Astrocyte (in vitro differentiated cells and primary cell): ENCODE measurements at regions not wholly inside any gene's neighbourhood (a gene's known extent, or its start where the extent isn't known, plus 50 kb on each side); places are given as distances from the start of the nearest gene placed in this dataset.
"Not testable (repeated sequence)": the region's sequence is repeated elsewhere in the genome, so short reads cannot be mapped to it uniquely, and the experiment has no call there.

Experiments
- CTCF ChIP-seq: IDR thresholded peaks from 2 replicates; pipeline ENCODE4 v1.5.1; 2011; ENCODE audit warnings: low read depth, mild to moderate bottlenecking, inconsistent platforms, low read length, moderate library complexity; ENCODE audit not compliant: insufficient read depth
- EZH2 ChIP-seq: IDR thresholded peaks from 2 replicates; pipeline ENCODE4 v1.6.1; 2012; ENCODE audit warnings: mild to moderate bottlenecking, low read length, inconsistent platforms; ENCODE audit not compliant: insufficient read depth

- not testable (repeated sequence) for TF ChIP-seq CTCF, EZH2
Measured at GRCh38 chr2:87631402-87631801, 116.5 kb upstream of the PLGLB2 start.
